SHP77 treated with DMSO at 0.1 percent for 48 hours (cell line): ENCODE measurements at regions not wholly inside any gene's neighbourhood (a gene's known extent, or its start where the extent isn't known, plus 50 kb on each side); places are given as distances from the start of the nearest gene placed in this dataset.

Experiments
- DNase-seq: peaks from one replicate; lab custom pipeline; 2025; lab: John Stamatoyannopoulos, UW

DNA sequence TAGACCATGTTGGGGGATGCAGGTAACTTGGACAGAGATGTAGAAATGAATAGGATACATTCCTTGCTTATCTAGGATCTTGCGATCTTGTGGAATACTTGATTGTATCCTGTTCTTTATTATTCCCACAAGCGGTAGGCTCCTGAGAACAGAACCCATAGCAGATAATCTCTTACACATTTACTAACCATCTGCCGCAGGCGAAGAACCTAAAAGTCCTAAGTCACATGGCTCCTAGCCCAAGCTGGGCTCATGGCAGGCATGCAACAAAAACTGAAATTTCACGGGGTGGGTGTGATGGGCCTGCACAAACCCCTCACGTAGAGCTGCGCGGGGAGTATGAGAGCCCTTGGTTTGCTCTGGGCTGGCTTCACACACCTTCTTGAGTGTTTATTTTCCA lies 177.4 kb upstream of the NECTIN1 start:
- DNase-seq: no peak

DNA sequence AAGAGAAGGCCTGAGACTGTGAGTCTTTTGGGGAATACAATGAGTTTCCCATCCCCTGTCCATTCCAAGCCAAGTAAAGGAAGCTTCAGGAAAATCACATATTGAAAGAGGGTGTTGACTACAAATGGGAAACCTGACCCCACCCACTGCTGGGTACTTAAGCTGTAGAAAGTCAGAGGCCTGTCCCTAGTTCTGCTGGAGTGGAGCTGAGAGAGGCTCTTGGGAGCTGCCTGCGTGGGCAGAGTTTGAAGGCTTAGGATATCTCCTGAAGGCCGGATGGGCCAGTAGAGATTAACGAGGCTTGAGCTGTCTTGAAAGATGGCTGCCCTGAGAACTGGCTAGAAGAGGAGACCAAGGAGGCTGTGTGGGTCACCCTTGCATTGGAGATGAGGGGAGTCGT lies 176.2 kb upstream of the NECTIN1 start:
- DNase-seq: no peak

GRCh38 chr11:119904531-119905035 lies 175.6 kb upstream of the NECTIN1 start:
- DNase-seq: no peak

DNA sequence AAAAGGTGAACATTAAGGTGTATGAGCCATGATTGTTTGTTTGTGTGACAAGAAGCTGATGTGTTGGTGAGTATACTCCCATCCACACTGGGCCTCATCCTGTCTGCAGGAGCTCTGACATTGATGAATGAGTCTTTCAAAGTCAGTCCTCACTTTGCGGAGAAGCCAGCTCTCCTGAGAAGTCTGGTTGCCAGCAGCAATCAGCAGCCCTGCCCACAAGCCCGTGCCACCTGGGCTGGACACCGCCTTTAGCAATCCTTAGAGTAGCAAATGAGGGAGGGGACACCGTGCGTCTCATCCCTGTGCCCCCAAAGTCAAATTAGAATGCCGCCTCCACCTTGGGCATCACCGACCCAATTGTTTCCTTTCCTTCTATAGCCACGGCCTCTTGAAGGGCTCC lies 174.8 kb upstream of the NECTIN1 start:
- DNase-seq: no peak

GRCh38 chr11:119903389-119903788 lies 174.4 kb upstream of the NECTIN1 start:
- DNase-seq: no peak

DNA sequence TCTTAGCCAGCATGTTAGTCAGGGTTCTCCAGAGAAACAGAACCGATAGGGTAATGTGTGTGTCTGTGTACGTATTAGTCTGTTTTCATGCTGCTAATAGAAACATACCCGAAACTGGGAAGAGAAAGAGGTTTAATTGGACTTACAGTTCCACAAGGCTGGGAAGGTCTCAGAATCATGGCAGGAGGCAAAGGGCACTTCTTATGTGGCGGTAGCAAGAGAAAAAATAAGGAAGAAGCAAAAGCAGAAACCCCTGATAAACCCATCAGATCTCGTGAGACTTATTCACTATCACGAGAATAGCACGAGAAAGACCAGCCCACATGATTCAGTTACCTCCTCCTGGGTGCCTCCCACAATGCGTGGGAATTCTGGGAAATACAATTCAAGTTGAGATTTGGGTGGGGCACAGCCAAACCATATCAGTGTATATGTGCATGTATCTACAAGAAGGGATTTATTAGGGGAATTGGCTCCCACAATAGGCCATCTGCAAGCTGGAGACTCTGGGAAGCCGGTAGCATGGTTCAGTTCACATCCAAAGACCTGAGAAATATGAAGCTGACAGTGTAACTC lies 173.7 kb upstream of the NECTIN1 start:
- DNase-seq: no peak

DNA sequence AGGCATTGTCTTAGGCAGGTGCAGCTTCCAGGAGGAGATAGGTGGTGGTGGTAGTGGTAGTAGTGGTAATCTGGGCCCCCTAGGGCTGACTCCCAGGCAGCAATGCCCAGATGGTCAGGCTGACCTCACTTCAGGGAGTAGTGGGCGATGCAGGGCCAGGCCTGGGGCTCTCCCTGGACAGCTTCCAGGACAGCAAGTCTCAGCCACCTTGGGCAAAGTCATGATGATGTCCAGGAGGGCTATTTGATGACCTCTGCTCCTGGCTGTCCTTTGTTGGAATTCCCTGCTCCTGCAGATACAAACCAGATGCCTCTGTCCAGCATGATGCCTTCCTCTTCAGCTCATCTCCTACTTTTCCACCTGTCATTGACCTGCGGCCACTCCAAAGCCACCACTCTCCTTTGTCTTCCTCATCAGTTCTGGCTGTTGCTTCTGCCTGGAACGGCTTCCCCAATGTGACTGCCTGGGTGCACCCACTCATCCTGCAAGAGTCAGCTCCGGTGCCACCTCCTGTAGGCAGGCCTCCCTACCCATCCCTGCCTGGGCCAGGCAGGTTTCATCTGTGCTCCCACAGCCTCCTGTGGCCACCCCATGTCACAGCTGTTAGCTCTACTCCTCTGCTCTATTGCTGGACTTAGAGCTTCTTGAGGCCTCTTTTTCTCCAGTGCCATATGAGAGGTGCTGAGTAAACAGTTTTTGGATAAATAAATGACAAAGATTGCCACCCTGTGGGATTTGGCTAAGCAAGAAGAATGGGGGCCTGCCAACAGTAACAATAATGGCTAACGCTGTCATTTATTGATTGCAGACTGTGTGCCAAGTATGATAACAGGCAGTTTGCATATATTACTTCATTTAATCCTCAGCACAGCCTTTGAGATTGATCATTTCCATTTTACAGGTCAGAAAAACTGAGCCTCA lies 172.9 kb upstream of the NECTIN1 start:
- no peak for DNase-seq

GRCh38 chr11:119899997-119900396 lies 171.0 kb upstream of the NECTIN1 start:
- DNase-seq: no peak

- DNase-seq: no peak
These were observed 168.6 kb upstream of the NECTIN1 start for GRCh38 chr11:119897576-119897975.

DNA sequence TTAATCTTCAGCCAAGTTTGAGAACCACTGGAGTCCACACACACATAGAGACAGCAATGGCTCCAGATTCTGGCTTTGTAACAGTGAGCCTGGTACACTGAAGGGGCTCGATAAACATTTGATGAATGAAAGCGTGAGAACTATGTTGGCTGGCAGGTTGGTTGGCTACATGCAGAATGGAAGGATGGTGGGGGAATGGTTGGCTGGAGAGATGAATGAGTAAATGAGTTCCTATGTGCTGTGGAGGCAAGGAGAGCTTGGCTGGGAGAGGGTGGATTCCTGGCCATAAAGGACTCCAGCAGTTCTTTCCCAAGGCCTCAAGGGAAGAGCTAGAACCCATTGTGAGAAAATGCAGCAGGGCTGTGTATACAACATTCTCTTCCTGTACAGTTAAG lies 168.0 kb upstream of the NECTIN1 start:
- no peak for DNase-seq

GRCh38 chr11:119896387-119897045 lies 167.5 kb upstream of the NECTIN1 start:
- no peak for DNase-seq

GRCh38 chr11:119895981-119896380 lies 167.0 kb upstream of the NECTIN1 start:
- DNase-seq: no peak

DNA sequence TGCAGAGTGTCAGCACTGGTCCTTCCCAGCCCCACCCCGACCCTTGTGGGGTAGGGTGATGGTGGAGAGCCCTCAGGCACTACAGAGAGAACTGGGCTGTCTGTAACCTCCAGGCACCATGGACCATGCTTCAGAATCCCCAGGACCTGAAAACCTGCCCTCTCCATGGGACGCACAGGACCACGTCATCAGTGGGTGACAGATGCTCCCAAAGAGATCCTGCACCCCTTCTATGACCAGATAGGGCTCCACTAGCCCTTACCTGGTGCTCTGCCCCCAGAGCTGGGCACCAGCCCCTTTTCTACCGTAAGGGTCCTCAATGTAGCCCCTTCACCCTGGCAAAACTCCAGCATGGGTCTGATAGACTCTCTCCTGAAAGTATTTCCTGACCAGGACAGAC lies 165.9 kb upstream of the NECTIN1 start:
- no peak for DNase-seq

- DNase-seq: no peak
These were observed 163.4 kb upstream of the NECTIN1 start for GRCh38 chr11:119892311-119892808.

DNA sequence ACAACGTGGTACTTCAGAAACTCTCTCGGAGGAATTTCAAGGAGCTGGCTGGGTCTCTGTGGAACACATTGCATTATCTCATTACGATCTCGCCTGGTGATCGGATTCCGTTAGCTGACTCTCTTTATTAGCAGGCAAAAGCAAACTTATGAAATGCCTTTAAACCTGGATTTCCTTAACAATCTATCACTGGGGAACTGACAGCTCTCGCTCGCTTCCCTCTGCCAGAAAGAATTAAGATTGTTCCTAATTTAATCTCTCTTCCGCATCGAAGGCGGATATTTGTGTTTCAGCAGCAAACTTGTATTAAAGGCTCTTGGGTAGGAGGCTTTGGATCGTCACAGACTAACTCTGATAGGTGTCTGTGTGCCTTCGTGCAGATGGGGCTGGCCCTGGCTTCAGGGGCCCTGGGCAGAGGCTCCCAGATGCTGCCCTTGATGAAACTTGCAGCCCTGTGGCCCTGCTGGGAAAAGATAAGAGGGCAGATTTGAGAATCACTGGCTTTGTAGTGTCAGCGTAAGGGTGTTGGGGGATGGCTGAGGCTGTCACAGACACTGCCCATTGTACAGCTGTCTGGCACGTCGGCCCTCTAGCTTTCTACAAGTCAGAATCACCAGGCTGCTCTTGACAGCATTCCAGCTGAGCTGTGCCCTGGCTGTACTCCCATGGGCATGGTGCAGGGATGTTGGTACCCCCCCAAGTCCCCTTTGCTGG lies 162.2 kb upstream of the NECTIN1 start:
- no peak for DNase-seq

DNA sequence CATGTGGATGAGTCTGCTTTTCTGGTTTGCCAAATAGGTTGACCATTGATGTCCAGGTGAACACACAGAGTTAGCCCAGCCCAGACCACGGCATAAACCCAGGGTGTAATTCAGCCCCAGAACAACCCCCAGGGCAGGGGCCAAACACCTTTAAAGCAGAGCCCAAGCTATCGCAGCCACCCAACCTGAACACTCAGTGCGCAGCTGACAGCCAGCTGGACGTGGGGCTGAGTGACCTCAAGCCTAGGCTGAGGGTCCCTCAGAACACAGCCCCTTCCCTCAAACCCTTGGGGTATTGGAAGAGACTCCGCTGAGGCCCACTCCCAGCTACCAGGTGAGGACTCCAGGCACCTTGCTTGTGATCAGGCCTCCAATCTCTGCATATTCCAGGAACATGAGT lies 161.5 kb upstream of the NECTIN1 start:
- no peak for DNase-seq

DNA sequence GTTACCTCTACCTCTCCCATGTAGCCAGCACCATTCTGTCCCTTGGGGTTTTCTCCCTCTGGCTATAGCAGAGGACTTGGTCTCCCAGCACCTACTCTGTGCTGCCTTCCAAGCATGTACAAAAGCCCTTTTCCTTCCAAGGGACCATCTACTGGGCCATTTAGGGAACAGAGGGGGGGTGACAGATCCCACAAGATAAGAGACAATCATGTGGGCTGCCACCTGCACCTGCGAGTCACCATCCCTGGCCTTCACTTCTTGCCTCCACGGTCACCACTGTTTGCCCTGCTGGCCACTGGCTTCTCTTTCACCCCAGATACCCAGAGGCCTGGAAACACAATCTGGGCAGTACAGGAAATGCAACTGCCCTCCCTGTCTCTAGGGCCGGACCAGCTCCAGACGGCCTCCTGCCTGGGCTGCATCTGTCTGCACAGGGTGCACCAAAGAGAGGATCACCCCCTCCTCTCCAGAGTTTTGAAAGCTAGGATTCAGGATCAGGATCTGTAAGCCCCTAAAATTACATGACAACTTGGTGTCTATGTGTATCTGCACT lies 160.8 kb upstream of the NECTIN1 start:
- no peak for DNase-seq

DNA sequence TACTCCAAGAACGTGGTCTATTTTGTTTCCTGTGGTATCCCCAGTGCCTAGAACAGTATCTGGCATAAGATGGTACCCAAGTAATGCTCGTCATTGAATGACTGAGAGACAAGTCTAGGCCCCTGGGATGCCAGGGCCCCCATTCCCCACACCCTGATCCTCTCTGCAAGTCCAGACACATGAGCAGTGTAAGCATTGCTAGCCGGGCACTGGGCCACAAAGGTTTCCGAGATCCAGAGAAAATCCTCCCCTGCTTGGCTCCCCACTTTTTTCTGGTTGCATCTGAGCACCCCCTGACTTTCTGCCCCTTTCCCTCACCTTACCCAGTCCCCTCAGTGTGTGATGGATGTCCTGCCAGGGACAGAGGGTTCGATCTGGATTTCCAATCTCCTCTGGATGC lies 160.1 kb upstream of the NECTIN1 start:
- no peak for DNase-seq

DNA sequence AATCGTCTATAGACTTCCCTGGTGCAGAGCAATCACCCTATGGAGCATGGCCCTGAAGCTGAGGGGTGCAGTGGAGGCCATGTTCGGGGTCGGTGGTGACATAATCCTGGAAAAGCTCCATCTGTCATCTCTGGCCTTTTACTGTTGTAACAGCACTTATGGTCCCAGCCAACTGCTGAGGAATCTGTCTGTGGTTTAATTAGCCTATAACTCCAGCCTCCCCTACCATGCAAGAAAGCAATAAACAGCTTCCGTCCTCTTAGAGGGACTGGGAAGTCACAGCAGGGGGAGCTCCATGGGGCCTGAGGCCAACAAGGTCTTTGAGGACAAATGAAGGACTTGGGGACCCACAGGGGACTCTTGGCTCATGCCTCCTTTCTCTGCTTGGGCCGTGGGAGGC lies 159.1 kb upstream of the NECTIN1 start:
- no peak for DNase-seq

- DNase-seq: no peak
These were observed 157.7 kb upstream of the NECTIN1 start for GRCh38 chr11:119886667-119887230.

DNA sequence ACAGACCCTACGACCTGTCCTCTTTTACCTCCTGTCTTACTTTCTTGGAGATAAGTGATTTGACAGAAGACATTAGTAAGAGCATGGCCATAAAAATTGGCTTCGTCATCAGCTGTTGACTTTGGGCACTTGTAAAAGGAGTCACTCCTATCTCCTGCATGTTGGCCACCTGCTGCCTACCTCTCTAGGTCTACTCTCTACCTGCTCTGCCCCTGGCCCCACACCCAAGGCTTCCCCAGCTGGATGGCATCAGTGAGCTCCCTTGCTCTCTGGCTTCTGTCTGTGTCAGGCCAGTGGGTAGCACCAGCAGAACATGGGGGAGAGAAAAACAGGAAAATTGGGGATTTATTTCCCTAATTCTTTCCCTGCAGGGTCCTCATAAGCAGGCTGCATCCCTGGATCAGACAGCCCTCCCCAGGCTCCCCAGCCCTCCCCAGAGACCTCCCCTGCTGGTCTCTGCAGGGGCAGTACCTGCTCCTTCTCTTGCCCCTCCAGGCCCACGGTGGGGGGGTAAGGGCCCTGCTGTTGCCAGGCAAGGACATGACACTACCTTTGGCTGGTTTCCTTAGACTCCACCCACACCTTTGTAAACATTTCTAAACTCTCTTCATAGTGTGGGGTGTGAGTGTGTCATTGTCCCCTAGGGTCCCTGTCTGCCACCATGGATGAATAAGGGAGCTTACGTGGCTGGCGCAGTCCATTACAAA lies 157.0 kb upstream of the NECTIN1 start:
- no peak for DNase-seq
